HCEC 1CT (cell line): ENCODE measurements at regions not wholly inside any gene's neighbourhood (a gene's known extent, or its start where the extent isn't known, plus 50 kb on each side); places are given as distances from the start of the nearest gene placed in this dataset.

Source experiments
- DNase-seq: peaks from one replicate; pipeline ENCODE4 v3.0.0-alpha.2; 2017

GRCh38 chr2:12658310-12658945, 58.3 kb upstream of the TRIB2 start:
- no peak for DNase-seq

GRCh38 chr2:12661489-12661888, 55.2 kb upstream of the TRIB2 start:
- no peak for DNase-seq

GRCh38 chr2:12663306-12664037, 53.3 kb upstream of the TRIB2 start:
- DNase-seq: no peak

- DNase-seq: no peak
Observed at GRCh38 chr2:12665334-12665733, 51.4 kb upstream of the TRIB2 start.

GRCh38 chr2:12666445-12666844, 50.3 kb upstream of the TRIB2 start:
- no peak for DNase-seq
